GM12878 (cell line): ENCODE measurements at regions not wholly inside any gene's neighbourhood (a gene's known extent, or its start where the extent isn't known, plus 50 kb on each side); places are given as distances from the start of the nearest gene placed in this dataset.
"Not testable (repeated sequence)": the region's sequence is repeated elsewhere in the genome, so short reads cannot be mapped to it uniquely, and the experiment has no call there.

ENCODE experiments used
- CEBPB ChIP-seq, 2 experiments: fragments of 150-350 bp in 1 of 2; IDR thresholded peaks; 2 replicates each; pipeline ENCODE4 v1.6.1; 2012 to 2014; ENCODE audit warnings: low read depth in 2 of 2, low read length in 2 of 2, borderline replicate concordance in 1 of 2, inconsistent platforms in 1 of 2
- FOXK2 ChIP-seq: fragments of 450-650 bp; IDR thresholded peaks from 2 replicates; pipeline ENCODE4 v1.6.1; 2017; ENCODE audit warnings: mild to moderate bottlenecking, moderate library complexity
- POLR2AphosphoS5 ChIP-seq: IDR thresholded peaks from 2 replicates; pipeline ENCODE4 v1.6.1; 2011; ENCODE audit warnings: mild to moderate bottlenecking, low read length, inconsistent platforms
- RAD21 ChIP-seq: IDR thresholded peaks from 2 replicates; pipeline ENCODE4 v1.6.1; 2011; ENCODE audit warnings: mild to moderate bottlenecking, low read depth, low read length, moderate library complexity; ENCODE audit not compliant: insufficient read depth
- SIX5 ChIP-seq: IDR thresholded peaks from 2 replicates; pipeline ENCODE4 v1.6.1; 2011; ENCODE audit warnings: mild to moderate bottlenecking, low read depth, low read length, moderate library complexity; ENCODE audit not compliant: severe bottlenecking
- SREBF1 ChIP-seq: IDR thresholded peaks from 2 replicates; pipeline ENCODE4 v1.6.1; 2012; ENCODE audit warnings: mild to moderate bottlenecking, low read length
- ZNF384 ChIP-seq: IDR thresholded peaks from 2 replicates; pipeline ENCODE4 v1.6.1; 2012; ENCODE audit warnings: low read depth, mild to moderate bottlenecking, low read length, improper control_type of control experiment, borderline replicate concordance

- TF ChIP-seq CEBPB (IDR thresholded peaks at IDR 0.05; ENCODE audit: borderline replicate concordance in 1 of 2, low read depth in 2 of 2, low read length in 2 of 2); POLR2AphosphoS5; SIX5; SREBF1; RAD21; ZNF384; FOXK2: not testable (repeated sequence)
Observed at GRCh38 chr22:16660570-16660969, 68.0 kb upstream of the CCT8L2 start.
